Left lung (tissue), 4 donors: ENCODE measurements at regions not wholly inside any gene's neighbourhood (a gene's known extent, or its start where the extent isn't known, plus 50 kb on each side); places are given as distances from the start of the nearest gene placed in this dataset.
A peak's percentile ranks its signal among the peaks of the same experiment; 100 is the strongest.

Source experiments
- ATAC-seq: fragments of 200-7000 bp; cut with Tn5 transposase; one replicate; pipeline ENCODE4 v1.9.1; 2020; ENCODE audit warnings: moderate library complexity
- DNase-seq, 4 donors: peaks; one replicate each; pipeline ENCODE4 v3.0.0-alpha.2; 2013 to 2020
- H3K27ac ChIP-seq, 2 donors: fragments of 200-600 bp; sonication (generic) in 1 of 2; one replicate each; pipeline versions ENCODE4 v1.5.0 to v1.8.0; 2020 to 2021
- H3K27me3 ChIP-seq, 2 donors: fragments of 200-600 bp; sonication (generic) in 1 of 2; one replicate each; pipeline versions ENCODE4 v1.5.0 to v1.8.0; 2020 to 2021
- H3K36me3 ChIP-seq, 2 donors: fragments of 200-600 bp; sonication (generic) in 1 of 2; one replicate each; pipeline versions ENCODE4 v1.5.0 to v1.8.0; 2020 to 2021
- H3K4me1 ChIP-seq, 2 donors: fragments of 200-600 bp; one replicate each; pipeline ENCODE4 v1.8.0; 2021
- H3K4me3 ChIP-seq, 2 donors: fragments of 200-600 bp; sonication (generic) in 1 of 2; one replicate each; pipeline versions ENCODE4 v1.5.0 to v1.8.0; 2020 to 2021; ENCODE audit warnings: mild to moderate bottlenecking in 1 of 2
- H3K9me3 ChIP-seq, 2 donors: fragments of 200-600 bp; sonication (generic) in 1 of 2; one replicate each; pipeline versions ENCODE4 v1.5.0 to v1.8.0; 2020 to 2021
- CTCF ChIP-seq, 2 donors: fragments of 200-600 bp; sonication (generic) in 1 of 2; IDR thresholded peaks; one replicate each; pipeline versions ENCODE4 v1.5.0 to v1.8.0; 2021; ENCODE audit warnings: antibody characterized with exemption in 2 of 2
- intact Hi-C, 2 donors: fragments of 100-400 bp; cut with DNase I; formaldehyde crosslinking; loops; one replicate each; pipeline versions ENCODE4 v1.11.2 to v1.14.2; 2022
- donor health status: DM: no; HTN: yes; CAD: no.
- donor health status: DM: no; HTN: no; CAD: no.

- Histone ChIP-seq H3K27me3 (peaks cover 3 to 65% of the 10 kb centered on the region in 2 donors), H3K27ac (no peak overlapping the region), H3K4me1 (no peaks in the 10 kb centered on the region), H3K36me3 (no peaks in the 10 kb centered on the region), H3K4me3 (no peak overlapping the region), H3K9me3 (no peaks in the 10 kb centered on the region)
- no peak for TF ChIP-seq CTCF (IDR thresholded peaks at IDR 0.05)
- no peak for DNase-seq
- intact Hi-C loops = no loop called here
- no peak for ATAC-seq
These were observed 327.0 kb upstream of the KLF4 start for GRCh38 chr9:107816561-107817021.

- Histone ChIP-seq H3K9me3 (no peaks in the 10 kb centered on the region), H3K36me3 (no peaks in the 10 kb centered on the region), H3K27me3 (peaks cover 3 to 64% of the 10 kb centered on the region in 2 donors), H3K4me1 (no peaks in the 10 kb centered on the region), H3K4me3 (no peak overlapping the region), H3K27ac (no peak overlapping the region)
- ATAC-seq = no peak
- no peak for TF ChIP-seq CTCF (IDR thresholded peaks at IDR 0.05)
- intact Hi-C loops = no loop called here
- DNase-seq = no peak
These were observed 326.4 kb upstream of the KLF4 start for GRCh38 chr9:107815782-107816560.

DNA sequence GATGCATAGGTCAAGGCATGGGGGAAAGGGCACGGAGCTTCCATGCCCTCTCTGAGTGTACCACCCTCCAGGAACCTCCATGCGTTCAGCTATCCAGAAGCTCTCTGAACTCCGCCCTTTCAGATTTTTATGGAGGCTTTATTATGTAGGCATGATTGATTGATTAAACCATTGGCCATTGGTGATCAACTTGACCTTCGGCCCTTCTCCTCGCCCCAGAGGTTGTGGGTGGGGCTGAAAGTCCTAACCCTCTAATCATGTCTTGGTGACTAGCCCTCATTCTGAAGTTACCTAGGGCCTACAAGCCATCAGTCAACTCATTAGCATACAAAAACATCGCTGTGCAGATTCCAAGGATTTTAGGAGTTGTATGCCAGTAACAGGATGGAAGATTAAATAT, 323.7 kb upstream of the KLF4 start:
- intact Hi-C loops = no loop called here
- no peak for ATAC-seq
- TF ChIP-seq CTCF (IDR thresholded peaks at IDR 0.05) = no peak
- DNase-seq = no peak
- Histone ChIP-seq H3K36me3 (no peaks in the 10 kb centered on the region), H3K4me3 (no peak overlapping the region), H3K27me3 (peaks cover 3 to 72% of the 10 kb centered on the region in 2 donors), H3K27ac (no peak overlapping the region), H3K9me3 (no peaks in the 10 kb centered on the region), H3K4me1 (peaks cover 0 to 10% of the 10 kb centered on the region in 2 donors)

DNA sequence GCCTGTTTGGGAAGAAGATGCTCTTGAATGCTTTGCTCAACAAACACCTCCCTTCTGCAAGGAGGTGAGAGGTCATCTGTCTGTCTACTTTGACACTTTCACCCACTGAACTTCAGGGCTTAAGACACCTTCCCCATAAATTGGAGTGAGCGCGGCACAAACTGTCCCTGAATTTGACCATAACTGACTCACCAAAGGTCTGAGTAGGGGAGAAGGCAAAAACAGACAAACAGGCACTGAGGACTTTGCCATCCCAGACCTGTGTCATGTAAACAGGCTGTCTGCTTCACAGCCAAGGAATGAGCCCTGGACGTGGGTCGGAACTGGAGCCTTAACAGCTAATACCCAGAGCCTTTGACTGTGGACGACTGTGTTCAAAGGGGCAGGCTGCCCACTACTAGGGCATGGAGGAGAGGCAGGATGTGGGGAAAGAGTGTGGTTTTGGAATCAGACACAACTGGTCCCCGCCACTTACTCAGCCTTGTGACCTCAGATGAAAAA, 320.9 kb upstream of the KLF4 start:
- no peaks in the 10 kb centered on the region for H3K9me3 ChIP-seq
- H3K4me1 ChIP-seq = peaks cover 0 to 10% of the 10 kb centered on the region in 2 donors
- peaks cover 2 to 54% of the 10 kb centered on the region in 2 donors for H3K27me3 ChIP-seq
- ATAC-seq (peak; percentile 64), DNase-seq (peak in 1 of 4 donors; percentile 34)
- H3K27ac ChIP-seq = peak overlapping the region in 1 of 2 donors; percentile 11
- intact Hi-C loops = no loop called here
- no peak overlapping the region for H3K4me3 ChIP-seq
- TF ChIP-seq CTCF (IDR thresholded peaks at IDR 0.05) = no peak
- no peaks in the 10 kb centered on the region for H3K36me3 ChIP-seq

DNA sequence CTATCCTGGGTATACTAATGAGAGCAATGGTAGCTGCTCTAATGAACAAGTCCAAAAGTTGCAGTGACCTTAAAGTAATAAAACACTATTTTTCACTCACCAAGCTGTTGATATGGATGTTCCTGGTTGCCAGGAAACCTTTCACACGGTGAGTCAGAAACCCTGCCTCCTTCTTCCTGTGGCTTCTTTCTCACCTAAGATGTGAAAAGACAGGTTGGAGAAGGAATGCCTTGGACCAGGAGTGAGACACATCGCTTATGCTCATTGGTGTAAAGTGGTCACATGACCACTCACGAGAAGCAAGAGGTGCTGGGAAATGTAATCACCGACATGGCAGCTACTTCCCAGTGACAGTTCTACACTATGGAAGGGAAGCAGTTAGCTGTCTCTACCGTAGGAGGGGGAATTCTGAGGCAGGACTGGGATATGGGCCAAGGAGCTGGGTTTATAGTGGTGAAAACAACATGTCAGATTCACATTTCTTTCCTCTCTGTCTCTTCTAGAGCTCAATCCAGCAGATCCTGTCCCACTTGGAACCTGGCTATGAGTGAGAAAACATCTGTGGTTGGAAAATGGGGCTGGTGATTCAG, 320.4 kb upstream of the KLF4 start:
- no peak for TF ChIP-seq CTCF (IDR thresholded peaks at IDR 0.05)
- peak overlapping the region in 1 of 2 donors; percentile 11 for H3K27ac ChIP-seq
- no peak overlapping the region for H3K4me3 ChIP-seq
- intact Hi-C loops = no loop called here
- no peaks in the 10 kb centered on the region for H3K9me3 ChIP-seq
- H3K4me1 ChIP-seq = peaks cover 0 to 10% of the 10 kb centered on the region in 2 donors
- H3K27me3 ChIP-seq = peaks cover 3 to 50% of the 10 kb centered on the region in 2 donors
- DNase-seq (peak in 1 of 4 donors; percentile 35), ATAC-seq (peak; percentile 48)
- no peaks in the 10 kb centered on the region for H3K36me3 ChIP-seq
